ENCODE measurements at regions not wholly inside any gene's neighbourhood (a gene's known extent, or its start where the extent isn't known, plus 50 kb on each side); places are given as distances from the start of the nearest gene placed in this dataset.

DNA sequence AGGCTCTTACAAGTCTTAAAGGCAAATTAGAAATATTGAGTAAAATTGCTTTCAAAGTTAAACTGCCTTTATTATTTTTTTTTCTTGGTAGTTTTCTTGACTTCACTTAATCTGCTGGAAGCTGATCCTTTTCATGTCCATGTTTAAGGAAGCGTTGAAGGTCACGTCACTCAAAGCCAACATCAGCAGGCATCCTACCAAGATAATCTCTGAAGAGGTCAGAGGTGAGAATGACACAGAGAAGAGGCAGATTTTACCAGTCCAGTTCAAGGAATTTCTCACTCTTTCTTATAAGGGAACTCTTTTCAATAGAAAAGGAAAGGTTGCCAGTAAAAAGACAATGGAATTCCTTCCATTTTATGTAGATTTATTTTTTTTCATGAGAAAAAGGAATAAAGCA, 259.8 kb downstream of the ANXA1 start:
- TF ChIP-seq, protein P1, sequence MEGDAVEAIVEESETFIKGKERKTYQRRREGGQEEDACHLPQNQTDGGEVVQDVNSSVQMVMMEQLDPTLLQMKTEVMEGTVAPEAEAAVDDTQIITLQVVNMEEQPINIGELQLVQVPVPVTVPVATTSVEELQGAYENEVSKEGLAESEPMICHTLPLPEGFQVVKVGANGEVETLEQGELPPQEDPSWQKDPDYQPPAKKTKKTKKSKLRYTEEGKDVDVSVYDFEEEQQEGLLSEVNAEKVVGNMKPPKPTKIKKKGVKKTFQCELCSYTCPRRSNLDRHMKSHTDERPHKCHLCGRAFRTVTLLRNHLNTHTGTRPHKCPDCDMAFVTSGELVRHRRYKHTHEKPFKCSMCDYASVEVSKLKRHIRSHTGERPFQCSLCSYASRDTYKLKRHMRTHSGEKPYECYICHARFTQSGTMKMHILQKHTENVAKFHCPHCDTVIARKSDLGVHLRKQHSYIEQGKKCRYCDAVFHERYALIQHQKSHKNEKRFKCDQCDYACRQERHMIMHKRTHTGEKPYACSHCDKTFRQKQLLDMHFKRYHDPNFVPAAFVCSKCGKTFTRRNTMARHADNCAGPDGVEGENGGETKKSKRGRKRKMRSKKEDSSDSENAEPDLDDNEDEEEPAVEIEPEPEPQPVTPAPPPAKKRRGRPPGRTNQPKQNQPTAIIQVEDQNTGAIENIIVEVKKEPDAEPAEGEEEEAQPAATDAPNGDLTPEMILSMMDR (IDR thresholded peaks at IDR 0.05): no peak
- no peak for TF ChIP-seq EZH2 (IDR thresholded peaks at IDR 0.05)
